ENCODE measurements at regions not wholly inside any gene's neighbourhood (a gene's known extent, or its start where the extent isn't known, plus 50 kb on each side); places are given as distances from the start of the nearest gene placed in this dataset.

DNA sequence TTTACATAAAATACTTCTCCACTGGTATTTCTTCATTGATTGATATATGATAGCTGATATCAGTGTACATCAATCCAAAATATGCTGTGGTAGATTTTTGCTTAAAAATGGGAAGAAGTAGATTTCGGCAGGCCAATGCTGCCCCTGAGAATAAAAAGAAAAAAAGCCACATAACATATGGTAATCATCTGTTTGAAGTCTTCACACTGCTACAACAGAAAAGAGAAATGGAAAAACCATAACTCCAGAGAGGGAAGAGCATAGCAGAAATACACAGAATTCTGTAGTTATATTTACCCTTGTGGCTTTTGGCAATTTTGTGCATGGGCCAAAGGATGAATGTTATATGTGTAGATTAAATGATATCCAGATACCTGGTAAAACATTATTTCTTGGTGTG is 143.1 kb upstream of the KCNMB2 start:
- TF ChIP-seq, protein P1, sequence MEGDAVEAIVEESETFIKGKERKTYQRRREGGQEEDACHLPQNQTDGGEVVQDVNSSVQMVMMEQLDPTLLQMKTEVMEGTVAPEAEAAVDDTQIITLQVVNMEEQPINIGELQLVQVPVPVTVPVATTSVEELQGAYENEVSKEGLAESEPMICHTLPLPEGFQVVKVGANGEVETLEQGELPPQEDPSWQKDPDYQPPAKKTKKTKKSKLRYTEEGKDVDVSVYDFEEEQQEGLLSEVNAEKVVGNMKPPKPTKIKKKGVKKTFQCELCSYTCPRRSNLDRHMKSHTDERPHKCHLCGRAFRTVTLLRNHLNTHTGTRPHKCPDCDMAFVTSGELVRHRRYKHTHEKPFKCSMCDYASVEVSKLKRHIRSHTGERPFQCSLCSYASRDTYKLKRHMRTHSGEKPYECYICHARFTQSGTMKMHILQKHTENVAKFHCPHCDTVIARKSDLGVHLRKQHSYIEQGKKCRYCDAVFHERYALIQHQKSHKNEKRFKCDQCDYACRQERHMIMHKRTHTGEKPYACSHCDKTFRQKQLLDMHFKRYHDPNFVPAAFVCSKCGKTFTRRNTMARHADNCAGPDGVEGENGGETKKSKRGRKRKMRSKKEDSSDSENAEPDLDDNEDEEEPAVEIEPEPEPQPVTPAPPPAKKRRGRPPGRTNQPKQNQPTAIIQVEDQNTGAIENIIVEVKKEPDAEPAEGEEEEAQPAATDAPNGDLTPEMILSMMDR (IDR thresholded peaks at IDR 0.05), result no peak
- Mint-ChIP-seq H3K27ac (ENCODE audit: unreplicated experiment) (peak overlapping the region; percentile 70), H3K4me1 (ENCODE audit: low read depth) (peaks cover 29% of the 10 kb centered on the region), H3K27me3 (ENCODE audit: low read depth) (no peaks in the 10 kb centered on the region), H3K9me3 (ENCODE audit: low read depth) (peaks cover 6% of the 10 kb centered on the region), H3K36me3 (ENCODE audit: low read depth) (no peaks in the 10 kb centered on the region), H3K4me3 (ENCODE audit: unreplicated experiment) (no peak overlapping the region)
- no peak for DNase-seq (ENCODE audit: low spot score)

DNA sequence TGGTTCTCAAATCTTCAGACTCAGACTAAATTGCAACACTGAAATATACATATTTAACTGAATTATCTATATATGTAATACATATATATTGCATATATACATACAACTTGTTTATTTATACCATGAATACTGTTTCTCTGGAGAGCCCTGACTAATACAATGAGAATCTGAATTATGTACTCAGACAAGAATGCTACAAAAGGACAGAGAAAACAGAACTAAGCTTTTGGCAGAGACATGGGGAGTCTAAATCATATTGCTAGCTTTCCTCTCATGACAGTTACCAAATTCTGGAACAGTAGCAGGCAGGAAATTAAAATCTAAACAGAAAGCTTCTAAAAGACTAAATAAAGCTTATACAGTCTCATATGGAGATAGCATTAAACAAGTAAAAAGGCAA is 142.4 kb upstream of the KCNMB2 start:
- no peak for DNase-seq (ENCODE audit: low spot score)
- peaks cover 29% of the 10 kb centered on the region for H3K4me1 Mint-ChIP-seq (ENCODE audit: low read depth)
- no peaks in the 10 kb centered on the region for H3K36me3 Mint-ChIP-seq (ENCODE audit: low read depth)
- H3K4me3 Mint-ChIP-seq (ENCODE audit: unreplicated experiment), result no peak overlapping the region
- H3K9me3 Mint-ChIP-seq (ENCODE audit: low read depth), result peaks cover 9% of the 10 kb centered on the region
- H3K27me3 Mint-ChIP-seq (ENCODE audit: low read depth), result no peaks in the 10 kb centered on the region
- peak overlapping the region; percentile 70 for H3K27ac Mint-ChIP-seq (ENCODE audit: unreplicated experiment)
- TF ChIP-seq, protein P1 (IDR thresholded peaks at IDR 0.05), result no peak

DNA sequence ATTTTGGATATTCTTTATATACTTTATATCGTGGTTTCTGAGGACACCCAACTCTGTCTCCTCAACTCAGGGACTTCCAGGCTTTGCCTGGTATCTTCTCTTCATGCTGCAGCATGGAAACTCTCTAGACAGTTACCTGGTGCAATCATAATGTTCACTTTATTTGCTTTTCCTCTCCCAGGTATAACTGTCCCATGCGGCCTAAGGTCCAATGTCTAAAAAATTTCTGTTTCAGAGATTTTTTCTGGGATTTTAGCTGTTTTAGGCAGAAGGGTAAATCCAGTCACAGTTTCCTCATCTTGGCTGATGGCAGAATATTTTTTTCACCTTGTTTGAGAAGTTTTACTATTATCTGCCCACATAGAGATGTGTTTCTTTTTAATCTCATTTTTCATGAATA is 139.9 kb upstream of the KCNMB2 start:
- no peak overlapping the region for H3K27ac Mint-ChIP-seq (ENCODE audit: unreplicated experiment)
- H3K36me3 Mint-ChIP-seq (ENCODE audit: low read depth), result no peaks in the 10 kb centered on the region

DNA sequence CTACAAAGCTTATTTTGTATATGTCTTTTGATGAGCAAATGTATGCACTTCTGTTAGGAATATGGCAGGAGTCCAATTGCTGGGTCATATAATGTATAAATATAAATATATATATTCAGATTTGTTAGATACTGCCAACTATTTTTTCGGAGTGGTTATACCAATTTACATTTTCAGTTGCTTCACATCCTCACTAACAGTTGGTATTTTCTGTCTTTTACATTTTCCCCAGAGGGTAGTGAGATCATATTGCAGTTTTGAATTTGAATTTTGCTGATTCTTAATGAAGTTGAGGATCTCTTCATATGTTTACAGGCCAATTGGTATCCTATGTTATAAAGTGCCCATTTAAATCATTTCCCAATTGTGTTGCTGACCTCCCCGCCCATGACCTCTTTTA is 139.0 kb upstream of the KCNMB2 start:
- TF ChIP-seq, protein P1 (IDR thresholded peaks at IDR 0.05), result no peak
- no peaks in the 10 kb centered on the region for H3K36me3 Mint-ChIP-seq (ENCODE audit: low read depth)

More for the DNA sequence above, 139.9 kb upstream of the KCNMB2 start:
- Mint-ChIP-seq H3K9me3 (ENCODE audit: low read depth) (peaks cover 11% of the 10 kb centered on the region), H3K4me3 (ENCODE audit: unreplicated experiment) (no peak overlapping the region), H3K4me1 (ENCODE audit: low read depth) (peaks cover 24% of the 10 kb centered on the region), H3K27me3 (ENCODE audit: low read depth) (no peaks in the 10 kb centered on the region)
- TF ChIP-seq, protein P1 (IDR thresholded peaks at IDR 0.05), result no peak
- DNase-seq (ENCODE audit: low spot score), result no peak

DNA sequence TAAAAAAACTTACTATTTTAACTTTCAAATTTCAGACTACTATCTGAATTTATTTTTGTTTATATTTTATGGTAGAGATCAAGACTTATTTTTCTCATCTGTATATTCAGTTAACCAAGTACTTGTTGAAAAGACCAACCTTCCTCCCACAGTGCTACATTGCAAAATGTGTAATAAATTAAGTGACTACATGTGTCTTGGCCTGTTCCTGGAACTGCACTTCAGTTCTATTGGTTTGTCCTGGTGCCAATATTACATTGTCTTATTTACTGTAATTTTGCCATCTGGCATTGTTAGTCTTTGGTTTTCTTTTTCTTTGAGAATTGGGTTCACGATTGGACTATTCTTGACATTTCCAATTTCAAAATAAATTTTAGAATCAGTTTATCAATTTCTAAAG is 138.4 kb upstream of the KCNMB2 start:
- Mint-ChIP-seq H3K27ac (ENCODE audit: unreplicated experiment) (no peak overlapping the region), H3K36me3 (ENCODE audit: low read depth) (no peaks in the 10 kb centered on the region), H3K27me3 (ENCODE audit: low read depth) (no peaks in the 10 kb centered on the region), H3K9me3 (ENCODE audit: low read depth) (peaks cover 11% of the 10 kb centered on the region), H3K4me1 (ENCODE audit: low read depth) (peaks cover 20% of the 10 kb centered on the region), H3K4me3 (ENCODE audit: unreplicated experiment) (no peak overlapping the region)
- no peak for DNase-seq (ENCODE audit: low spot score)
- TF ChIP-seq, protein P1 (IDR thresholded peaks at IDR 0.05), result no peak

More for the DNA sequence above, 139.0 kb upstream of the KCNMB2 start:
- Mint-ChIP-seq H3K4me1 (ENCODE audit: low read depth) (peaks cover 24% of the 10 kb centered on the region), H3K27ac (ENCODE audit: unreplicated experiment) (no peak overlapping the region), H3K27me3 (ENCODE audit: low read depth) (no peaks in the 10 kb centered on the region), H3K9me3 (ENCODE audit: low read depth) (peaks cover 11% of the 10 kb centered on the region), H3K4me3 (ENCODE audit: unreplicated experiment) (no peak overlapping the region)
- no peak for DNase-seq (ENCODE audit: low spot score)

Data from chondrocyte (in vitro differentiated cells).